HL-60/S4 treated with retinoic acid at 250 ng/mL for 4 days and 3 days (cell line): ENCODE measurements at regions not wholly inside any gene's neighbourhood (a gene's known extent, or its start where the extent isn't known, plus 50 kb on each side); places are given as distances from the start of the nearest gene placed in this dataset.
"Not testable (repeated sequence)": the region's sequence is repeated elsewhere in the genome, so short reads cannot be mapped to it uniquely, and the experiment has no call there.

Source experiments
- in situ Hi-C: fragments of 300-500 bp; cut with MboI; formaldehyde crosslinking; loops from 2 replicates; pipeline ENCODE4 v1.7.0; 2022; ENCODE audit warnings: low sequenced_read_pairs

- in situ Hi-C loops, result no loop called here
These were observed 389.2 kb downstream of the CD83 start for GRCh38 chr6:14506656-14507246.

- in situ Hi-C loops, result no loop called here
These were observed 391.5 kb downstream of the CD83 start for GRCh38 chr6:14509120-14509519.

- in situ Hi-C loops, result no loop called here
These were observed 392.5 kb downstream of the CD83 start for GRCh38 chr6:14510038-14510437.

- in situ Hi-C loops, result no loop called here
These were observed 393.6 kb downstream of the CD83 start for GRCh38 chr6:14511061-14511586.

GRCh38 chr6:14512246-14512645 is 394.7 kb downstream of the CD83 start:
- in situ Hi-C loops, result no loop called here

- in situ Hi-C loops, result no loop called here
These were observed 396.2 kb downstream of the CD83 start for GRCh38 chr6:14513496-14514393.

- in situ Hi-C loops, result no loop called here
These were observed 399.4 kb downstream of the CD83 start for GRCh38 chr6:14516956-14517355.

- in situ Hi-C loops, result no loop called here
These were observed 400.0 kb downstream of the CD83 start for GRCh38 chr6:14517516-14518105.

- in situ Hi-C loops, result no loop called here
These were observed 401.1 kb downstream of the CD83 start for GRCh38 chr6:14518515-14519217.

GRCh38 chr6:14520029-14520428 is 402.5 kb downstream of the CD83 start:
- in situ Hi-C loops, result no loop called here

GRCh38 chr6:14520536-14520935 is 403.0 kb downstream of the CD83 start:
- in situ Hi-C loops, result no loop called here

- in situ Hi-C loops, result no loop called here
These were observed 403.6 kb downstream of the CD83 start for GRCh38 chr6:14521141-14521540.

GRCh38 chr6:14521861-14522260 is 404.3 kb downstream of the CD83 start:
- in situ Hi-C loops, result not testable (repeated sequence)

- in situ Hi-C loops, result no loop called here
These were observed 406.7 kb downstream of the CD83 start for GRCh38 chr6:14524319-14524718.

GRCh38 chr6:14530385-14530784 is 412.8 kb downstream of the CD83 start:
- in situ Hi-C loops, result no loop called here

GRCh38 chr6:14533446-14533845 is 415.9 kb downstream of the CD83 start:
- in situ Hi-C loops, result no loop called here

- in situ Hi-C loops, result no loop called here
These were observed 419.5 kb downstream of the CD83 start for GRCh38 chr6:14537030-14537429.

- in situ Hi-C loops, result no loop called here
These were observed 422.7 kb downstream of the CD83 start for GRCh38 chr6:14540276-14540675.

- in situ Hi-C loops, result no loop called here
These were observed 423.4 kb downstream of the CD83 start for GRCh38 chr6:14540810-14541540.

- in situ Hi-C loops, result no loop called here
These were observed 425.2 kb downstream of the CD83 start for GRCh38 chr6:14542670-14543366.
